ENCODE measurements at regions not wholly inside any gene's neighbourhood (a gene's known extent, or its start where the extent isn't known, plus 50 kb on each side); places are given as distances from the start of the nearest gene placed in this dataset.

GRCh38 chr4:100933628-100934027 lies 413.7 kb downstream of the PPP3CA start:
- TF ChIP-seq CTCF (IDR thresholded peaks at IDR 0.05) (no peak), POLR2A (IDR thresholded peaks at IDR 0.05) (no peak)
- Histone ChIP-seq H3K36me3 (no peaks in the 10 kb centered on the region), H3K27me3 (no peaks in the 10 kb centered on the region), H3K9me3 (no peaks in the 10 kb centered on the region), H3K27ac (no peak overlapping the region), H3K4me3 (replicated peaks in 1 of 3) (no peak overlapping the region), H3K4me1 (no peaks in the 10 kb centered on the region)
- 82 to 85% methylated on average over 4 of the region's 4 CpGs for WGBS, 2 donors
- intact Hi-C loops (cut with DNase I), result no loop called here
- DNase-seq, result no peak

- 64 to 78% methylated on average over 1 of the region's 1 CpG for whole genome bisulfite sequencing, 2 donors
- no peak overlapping the region for H3K27ac ChIP-seq
Observed at GRCh38 chr4:100929758-100930157, 411.9 kb upstream of the EMCN start.

GRCh38 chr4:100929135-100929534 lies 411.3 kb upstream of the EMCN start:
- no peak for DNase-seq
- no peaks in the 10 kb centered on the region for H3K9me3 ChIP-seq
- no peak for TF ChIP-seq POLR2A (IDR thresholded peaks at IDR 0.05)
- no peak for TF ChIP-seq CTCF (IDR thresholded peaks at IDR 0.05)
- no peaks in the 10 kb centered on the region for H3K36me3 ChIP-seq
- H3K4me3 ChIP-seq (replicated peaks in 1 of 3), result no peak overlapping the region
- intact Hi-C loops (cut with DNase I), result no loop called here
- WGBS, 2 donors, result 76 to 77% methylated on average over 1 of the region's 1 CpG
- H3K27ac ChIP-seq, result no peak overlapping the region
- H3K4me1 ChIP-seq, result no peaks in the 10 kb centered on the region
- no peaks in the 10 kb centered on the region for H3K27me3 ChIP-seq

More at GRCh38 chr4:100929758-100930157, 411.9 kb upstream of the EMCN start:
- H3K36me3 ChIP-seq, result no peaks in the 10 kb centered on the region
- intact Hi-C loops (cut with DNase I), result no loop called here
- H3K4me3 ChIP-seq (replicated peaks in 1 of 3), result no peak overlapping the region
- H3K4me1 ChIP-seq, result no peaks in the 10 kb centered on the region
- DNase-seq, result no peak
- TF ChIP-seq CTCF (IDR thresholded peaks at IDR 0.05) (no peak), POLR2A (IDR thresholded peaks at IDR 0.05) (no peak)
- H3K9me3 ChIP-seq, result no peaks in the 10 kb centered on the region
- no peaks in the 10 kb centered on the region for H3K27me3 ChIP-seq

GRCh38 chr4:100926039-100926717 lies 408.4 kb upstream of the EMCN start:
- no peaks in the 10 kb centered on the region for H3K36me3 ChIP-seq
- no peak overlapping the region for H3K27ac ChIP-seq
- intact Hi-C loops (cut with DNase I), result no loop called here
- no peaks in the 10 kb centered on the region for H3K4me1 ChIP-seq
- no peak for DNase-seq
- H3K4me3 ChIP-seq (replicated peaks in 1 of 3), result no peak overlapping the region
- no peaks in the 10 kb centered on the region for H3K27me3 ChIP-seq
- H3K9me3 ChIP-seq, result no peaks in the 10 kb centered on the region
- WGBS, 2 donors, result 79 to 83% methylated on average over 2 of the region's 2 CpGs
- no peak for TF ChIP-seq CTCF (IDR thresholded peaks at IDR 0.05)
- no peak for TF ChIP-seq POLR2A (IDR thresholded peaks at IDR 0.05)

GRCh38 chr4:100913685-100914084 lies 395.9 kb upstream of the EMCN start:
- no peak overlapping the region for H3K27ac ChIP-seq
- WGBS, 2 donors, result 76 to 78% methylated on average over 6 of the region's 6 CpGs
- TF ChIP-seq CTCF (IDR thresholded peaks at IDR 0.05) (no peak), POLR2A (IDR thresholded peaks at IDR 0.05) (no peak)
- no peaks in the 10 kb centered on the region for H3K9me3 ChIP-seq
- H3K36me3 ChIP-seq, result no peaks in the 10 kb centered on the region
- H3K4me1 ChIP-seq, result no peaks in the 10 kb centered on the region
- intact Hi-C loops (cut with DNase I), result no loop called here
- no peak overlapping the region for H3K4me3 ChIP-seq (replicated peaks in 1 of 3)
- H3K27me3 ChIP-seq, result no peaks in the 10 kb centered on the region
- DNase-seq, result no peak

Data from thyroid gland (tissue), 4 donors.